Iris pigment epithelial cell (primary cell): ENCODE measurements at regions not wholly inside any gene's neighbourhood (a gene's known extent, or its start where the extent isn't known, plus 50 kb on each side); places are given as distances from the start of the nearest gene placed in this dataset.

ENCODE experiments used
- DNase-seq: peaks from one replicate; pipeline ENCODE4 v3.0.0-alpha.2; 2011; ENCODE audit warnings: low read depth

- DNase-seq = no peak
Measured at GRCh38 chr17:5951912-5952311, 118.3 kb upstream of the WSCD1 start.

- no peak for DNase-seq
Measured at GRCh38 chr17:5952518-5952917, 117.7 kb upstream of the WSCD1 start.

GRCh38 chr17:5955764-5956163, 114.4 kb upstream of the WSCD1 start:
- no peak for DNase-seq

GRCh38 chr17:5958850-5959249, 111.3 kb upstream of the WSCD1 start:
- DNase-seq = no peak

GRCh38 chr17:5962371-5962770, 107.8 kb upstream of the WSCD1 start:
- DNase-seq = no peak

- no peak for DNase-seq
Measured at GRCh38 chr17:5971969-5972368, 98.2 kb upstream of the WSCD1 start.

GRCh38 chr17:5973410-5973809, 96.8 kb upstream of the WSCD1 start:
- no peak for DNase-seq

- DNase-seq = no peak
Measured at GRCh38 chr17:5975661-5976060, 94.5 kb upstream of the WSCD1 start.

- no peak for DNase-seq
Measured at GRCh38 chr17:5976251-5976650, 93.9 kb upstream of the WSCD1 start.

- DNase-seq = no peak
Measured at GRCh38 chr17:5978496-5978895, 91.7 kb upstream of the WSCD1 start.

- no peak for DNase-seq
Measured at GRCh38 chr17:5980941-5981340, 89.2 kb upstream of the WSCD1 start.

GRCh38 chr17:5986644-5987043, 83.5 kb upstream of the WSCD1 start:
- no peak for DNase-seq

- peak; percentile 13 for DNase-seq
Measured at GRCh38 chr17:6000426-6000825, 69.8 kb upstream of the WSCD1 start.

- peak; percentile 92 for DNase-seq
Measured at GRCh38 chr17:6003221-6003620, 67.0 kb upstream of the WSCD1 start.

- DNase-seq = no peak
Measured at GRCh38 chr17:6005939-6006338, 64.2 kb upstream of the WSCD1 start.

GRCh38 chr17:6011206-6011605, 59.0 kb upstream of the WSCD1 start:
- no peak for DNase-seq

GRCh38 chr17:6018788-6019187, 51.4 kb upstream of the WSCD1 start:
- no peak for DNase-seq

GRCh38 chr17:6019959-6020358, 50.2 kb upstream of the WSCD1 start:
- DNase-seq = no peak

- no peak for DNase-seq
Measured at GRCh38 chr17:6020376-6021010, 49.7 kb upstream of the WSCD1 start.
